GM19438 (cell line): ENCODE measurements at regions not wholly inside any gene's neighbourhood (a gene's known extent, or its start where the extent isn't known, plus 50 kb on each side); places are given as distances from the start of the nearest gene placed in this dataset.
"Not testable (repeated sequence)": the region's sequence is repeated elsewhere in the genome, so short reads cannot be mapped to it uniquely, and the experiment has no call there.

ENCODE experiments used
- ATAC-seq: cut with Tn5 transposase; IDR thresholded peaks from one replicate; pipeline ENCODE4 v1.9.1; 2021; ENCODE audit warnings: low read depth; ENCODE audit not compliant: unreplicated experiment

DNA sequence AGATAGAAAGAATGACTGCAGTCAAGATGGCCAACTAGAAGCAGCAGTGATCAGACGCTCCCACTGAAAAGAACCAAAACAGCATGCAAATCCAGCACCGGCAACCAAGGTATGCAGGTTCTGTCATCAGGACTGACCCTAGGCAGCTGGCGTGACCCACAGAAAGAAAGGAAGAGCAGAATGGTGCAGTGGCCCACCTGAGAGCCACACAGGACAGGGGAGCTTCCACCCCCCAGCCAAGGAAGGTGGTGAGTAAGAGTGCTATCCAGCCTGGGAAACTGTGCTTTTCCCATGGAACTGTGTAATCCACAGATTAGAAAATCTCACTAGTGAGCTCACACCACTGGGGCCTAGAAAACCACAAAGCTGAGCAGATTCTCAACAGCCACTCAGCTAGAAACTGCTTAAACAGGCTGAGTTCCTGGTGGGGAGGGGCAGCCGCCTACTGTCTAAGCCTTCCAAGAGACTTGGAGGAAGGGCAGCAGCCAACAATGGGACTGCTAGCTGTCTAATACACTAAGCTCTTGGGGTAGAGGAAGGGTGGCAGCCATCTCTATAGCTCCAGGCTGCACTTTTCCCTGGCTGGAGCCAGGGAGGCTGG, 127.9 kb downstream of the EVA1A start:
- peak; percentile 82 for ATAC-seq

DNA sequence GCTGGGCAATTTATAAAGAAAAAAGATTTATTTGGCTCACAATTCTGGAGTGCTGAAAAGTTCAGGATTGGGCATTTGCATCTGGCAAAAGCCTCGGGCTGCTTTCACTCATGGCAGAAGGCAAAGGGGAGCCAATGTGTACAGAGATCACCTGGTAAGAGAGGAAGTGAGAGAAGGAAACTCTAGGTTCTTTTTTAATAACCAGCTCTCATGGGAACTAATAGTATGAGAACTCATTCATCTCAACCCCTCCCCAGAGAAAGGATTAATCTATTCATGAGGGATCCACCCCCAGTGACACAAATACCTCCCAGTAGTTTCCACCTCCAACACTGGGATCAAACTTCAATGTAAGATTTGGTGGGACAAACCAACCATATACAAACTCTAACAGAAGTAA, 129.0 kb downstream of the EVA1A start:
- peak; percentile 54 for ATAC-seq

DNA sequence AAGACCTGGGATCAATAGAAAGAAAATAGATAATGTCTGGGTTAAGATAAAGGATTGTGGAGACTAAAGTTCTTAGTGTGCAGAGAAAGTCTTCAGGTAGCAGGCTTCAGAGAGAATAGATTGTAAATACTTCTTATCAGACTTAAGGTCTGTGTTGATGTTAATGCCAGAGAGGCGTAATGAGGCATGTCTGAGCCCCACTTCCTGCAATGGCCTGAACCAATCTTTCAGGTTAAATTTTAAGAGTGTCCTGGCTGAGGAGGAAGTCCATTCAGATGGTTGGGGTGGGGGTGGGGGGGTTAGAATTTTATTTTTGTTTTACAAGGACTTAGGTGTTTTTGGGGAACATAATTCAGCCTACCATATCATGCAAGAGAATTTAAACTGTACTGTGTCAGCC, 129.5 kb downstream of the EVA1A start:
- ATAC-seq: no peak

DNA sequence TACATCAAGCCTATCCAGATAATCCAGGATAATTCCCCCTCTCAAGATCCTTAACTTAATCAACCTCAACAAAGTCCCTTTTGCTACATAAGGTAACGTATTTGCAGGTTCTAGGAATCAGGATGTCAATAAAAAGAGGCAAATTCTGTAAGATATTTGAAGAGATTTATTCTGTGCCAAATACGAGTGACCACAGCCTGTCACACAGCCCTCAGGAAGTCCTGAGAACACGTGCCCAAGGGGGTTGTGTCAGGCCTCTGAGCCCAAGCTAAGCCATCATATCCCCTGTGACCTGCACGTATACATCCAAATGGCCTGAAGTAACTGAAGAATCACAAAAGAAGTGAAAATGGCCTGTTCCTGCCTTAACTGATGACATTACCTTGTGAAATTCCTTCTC, 130.3 kb downstream of the EVA1A start:
- not testable (repeated sequence) for ATAC-seq

DNA sequence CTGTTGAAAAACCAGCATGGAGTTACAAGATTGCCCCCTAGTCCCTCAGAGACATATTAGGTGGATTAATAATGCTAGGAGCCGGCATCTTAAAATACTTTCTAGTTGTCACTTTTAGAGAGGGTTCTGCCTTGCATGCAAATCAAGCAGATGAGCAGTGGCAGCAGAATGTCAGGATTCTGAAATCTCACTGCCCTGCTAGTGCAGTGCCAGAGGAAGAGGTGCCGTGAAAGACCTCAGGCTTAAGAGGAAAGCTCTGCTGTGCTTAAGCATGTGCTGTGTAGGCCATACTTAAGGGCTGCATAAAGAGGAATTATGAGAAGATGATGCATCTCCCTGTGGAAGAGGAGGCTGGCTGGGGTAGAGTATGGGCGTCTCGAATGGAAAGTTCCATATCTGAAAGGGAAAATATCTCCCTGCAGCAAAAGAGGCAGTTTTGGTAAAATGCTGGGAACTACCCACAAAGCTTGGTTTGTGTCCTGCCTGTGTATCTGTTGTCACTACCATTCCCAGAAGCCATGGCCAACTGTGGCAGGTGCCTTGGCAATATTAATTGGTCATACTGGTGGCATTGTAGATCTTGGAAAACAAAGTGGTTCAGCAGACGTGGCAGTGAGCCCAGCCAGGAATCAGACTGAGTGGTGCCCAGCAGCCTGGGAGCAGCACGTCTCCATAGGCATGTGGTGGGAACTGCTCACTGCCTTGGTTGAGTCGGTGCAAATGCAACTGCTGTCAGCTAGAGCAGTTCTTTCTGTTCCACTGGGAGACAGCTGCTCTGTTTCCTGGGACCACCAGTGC, 131.9 kb downstream of the EVA1A start:
- no peak for ATAC-seq

DNA sequence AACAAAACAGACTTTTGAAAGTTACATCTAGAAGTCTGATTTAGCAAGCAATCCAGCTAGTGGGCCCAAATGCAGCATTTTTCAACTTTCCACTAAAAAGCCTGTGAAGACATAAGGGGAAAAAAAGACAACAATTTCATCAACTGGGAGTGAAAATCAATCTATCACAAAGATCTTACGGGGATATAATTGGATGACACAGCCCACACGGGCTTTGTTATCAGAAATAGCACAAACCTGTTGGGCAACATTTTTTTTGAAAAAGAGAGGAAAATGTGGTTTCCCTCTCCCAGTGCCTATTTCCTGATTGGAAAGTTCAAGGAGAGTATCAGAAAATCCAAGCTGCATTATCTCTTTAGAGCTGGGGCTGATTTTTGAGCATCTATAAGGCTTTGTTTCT, 132.7 kb downstream of the EVA1A start:
- no peak for ATAC-seq

DNA sequence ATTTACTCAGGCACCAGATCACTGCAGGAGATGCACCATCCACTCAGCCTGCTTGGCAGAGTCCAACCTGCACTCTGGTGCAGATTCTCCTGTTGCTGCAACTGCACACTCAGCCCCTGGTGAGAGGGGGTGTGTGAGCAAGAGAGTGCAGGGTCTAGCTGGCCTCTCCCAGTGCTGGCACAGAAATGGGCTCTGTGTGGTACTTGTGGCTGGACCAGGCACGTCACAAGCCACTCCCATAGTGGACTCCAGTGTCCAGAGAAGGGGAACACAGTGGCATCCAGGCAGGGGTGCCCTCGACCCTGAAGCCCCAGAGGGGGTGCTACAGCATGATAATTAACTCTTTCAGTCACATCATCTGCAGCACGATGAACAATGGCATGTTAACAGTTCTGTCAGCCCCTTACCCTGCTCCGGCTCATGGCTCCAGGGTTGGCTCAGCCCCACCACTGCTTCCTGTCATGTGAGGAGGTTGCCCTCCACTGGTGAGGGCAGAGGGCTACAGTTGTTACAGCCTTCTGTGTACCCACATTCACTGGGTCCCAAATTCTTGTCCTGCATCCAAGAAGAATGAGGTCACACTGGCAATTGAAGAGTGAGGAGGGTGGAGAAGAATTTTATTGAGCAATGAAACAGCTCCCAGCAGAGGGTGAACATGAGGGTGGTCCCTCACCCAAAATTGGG, 135.7 kb downstream of the EVA1A start:
- ATAC-seq: no peak

DNA sequence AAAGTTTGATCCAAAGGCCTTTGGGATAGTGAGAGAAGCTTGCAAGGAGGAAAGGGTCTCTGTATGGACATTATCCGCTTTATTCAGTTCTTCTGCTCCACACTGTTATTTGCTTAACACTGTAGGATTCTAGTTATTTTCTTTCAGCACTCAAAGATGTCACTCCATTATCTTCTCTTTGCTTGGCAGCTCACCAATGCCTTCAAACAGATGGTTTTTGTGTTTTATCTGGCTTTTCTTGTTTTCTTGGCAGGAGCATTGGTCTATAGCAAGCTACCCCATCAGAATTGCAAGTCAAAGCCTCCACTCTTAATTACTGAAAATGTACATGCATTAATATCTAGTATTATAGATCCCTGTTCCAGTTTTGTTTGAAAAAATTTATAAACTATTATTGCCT, 138.8 kb downstream of the EVA1A start:
- no peak for ATAC-seq

DNA sequence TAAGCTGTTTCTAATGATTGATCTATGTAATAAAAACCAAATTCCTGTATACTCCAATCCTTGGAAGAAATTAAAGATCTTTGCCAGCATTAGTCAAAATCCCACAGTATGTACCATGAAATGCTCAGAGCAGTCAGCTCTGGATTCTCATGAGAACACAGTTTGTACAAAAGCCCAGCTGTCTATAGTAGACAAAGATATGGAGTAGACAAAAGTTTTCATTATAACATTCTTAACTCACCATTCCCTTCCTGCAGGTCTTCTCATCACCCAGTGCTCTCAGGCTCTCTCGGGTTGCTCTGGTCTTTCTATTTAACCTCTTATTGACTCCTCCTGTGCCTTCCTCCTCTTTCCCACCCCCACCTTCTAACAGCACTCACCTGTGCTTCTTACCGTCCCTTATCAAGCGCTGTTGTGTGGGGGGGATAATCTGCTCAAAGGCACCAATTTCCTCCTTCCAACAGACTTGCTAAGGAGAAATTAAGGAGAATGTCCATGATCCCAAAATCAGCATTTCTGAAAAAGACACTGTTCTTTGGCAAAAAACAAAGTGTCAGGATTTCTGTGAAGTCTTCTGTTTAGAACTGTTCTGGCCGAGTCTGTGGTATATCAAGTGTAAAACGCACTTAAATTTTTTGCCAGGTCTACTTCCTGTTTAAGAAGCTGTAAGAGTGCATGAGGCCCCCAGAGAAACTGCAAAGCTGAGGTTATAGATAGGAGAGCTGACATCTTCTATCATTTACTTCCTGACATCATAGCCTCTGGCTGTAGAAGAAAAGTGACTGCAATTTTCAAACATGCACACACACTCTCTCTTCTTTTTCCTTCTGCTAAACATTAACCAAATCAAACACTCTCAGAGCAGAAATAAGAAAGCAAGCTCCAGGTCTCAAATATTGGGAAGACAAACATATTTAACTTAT, 144.1 kb downstream of the EVA1A start:
- peak; percentile 74 for ATAC-seq

DNA sequence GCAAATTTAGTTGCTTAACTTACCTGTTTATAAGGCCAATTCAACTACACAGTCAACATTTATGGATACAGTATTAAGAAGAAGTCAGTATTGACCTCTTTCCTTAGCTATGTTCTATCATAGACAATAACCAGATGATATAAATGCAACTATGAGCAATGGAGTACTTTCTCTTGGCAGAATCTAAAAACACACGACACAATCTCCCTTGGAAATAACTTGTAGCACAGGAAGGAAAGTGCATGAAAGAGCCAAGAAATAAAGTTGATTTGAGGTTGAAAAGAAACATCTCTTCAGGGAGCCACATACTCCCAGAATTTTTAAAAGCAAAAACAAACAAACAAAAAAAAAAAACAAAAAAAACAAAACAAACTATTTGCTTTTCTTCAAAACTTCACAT, 145.0 kb downstream of the EVA1A start:
- no peak for ATAC-seq

DNA sequence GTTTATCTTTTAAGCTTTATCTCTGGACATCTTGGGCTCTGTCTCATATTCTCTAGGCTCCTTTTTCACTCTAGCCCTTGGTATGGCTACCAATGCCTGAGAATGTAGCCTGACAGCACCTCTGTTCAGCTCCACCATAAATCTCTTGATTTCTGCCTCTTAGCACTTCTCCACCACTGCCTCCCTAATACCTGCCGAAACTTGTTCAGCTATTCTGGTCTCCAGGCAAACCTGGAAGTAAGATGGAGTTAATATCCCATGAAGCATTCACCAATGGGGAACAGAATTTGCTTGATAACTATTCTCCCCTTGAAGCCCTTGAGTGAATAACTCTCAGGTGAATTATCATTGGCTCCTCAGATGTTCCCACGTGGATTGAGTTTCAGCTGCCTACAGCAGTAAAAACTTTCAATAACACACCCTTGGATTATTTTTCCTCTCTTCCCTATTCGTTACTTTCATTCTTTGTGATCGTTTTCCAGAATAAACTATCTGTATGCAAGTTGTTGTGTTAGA, 145.6 kb downstream of the EVA1A start:
- no peak for ATAC-seq

DNA sequence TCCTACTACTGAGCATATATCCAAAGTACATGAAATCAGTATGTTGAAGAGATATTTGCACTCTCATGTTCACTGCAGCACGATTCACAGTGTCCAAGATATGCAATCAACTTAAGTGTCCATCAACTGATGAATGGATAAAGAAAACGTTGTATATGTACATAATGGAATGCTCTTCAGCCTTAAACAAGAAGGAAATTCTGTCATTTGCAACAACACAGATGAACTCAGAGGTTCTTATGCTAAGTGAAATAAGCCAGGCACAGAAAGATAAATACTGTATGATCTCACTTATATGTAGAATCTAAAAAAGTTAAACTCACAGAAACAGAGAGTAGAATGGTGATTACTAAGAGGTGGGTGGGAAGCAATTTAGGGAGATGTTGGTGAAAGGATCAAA, 149.2 kb downstream of the EVA1A start:
- no peak for ATAC-seq

DNA sequence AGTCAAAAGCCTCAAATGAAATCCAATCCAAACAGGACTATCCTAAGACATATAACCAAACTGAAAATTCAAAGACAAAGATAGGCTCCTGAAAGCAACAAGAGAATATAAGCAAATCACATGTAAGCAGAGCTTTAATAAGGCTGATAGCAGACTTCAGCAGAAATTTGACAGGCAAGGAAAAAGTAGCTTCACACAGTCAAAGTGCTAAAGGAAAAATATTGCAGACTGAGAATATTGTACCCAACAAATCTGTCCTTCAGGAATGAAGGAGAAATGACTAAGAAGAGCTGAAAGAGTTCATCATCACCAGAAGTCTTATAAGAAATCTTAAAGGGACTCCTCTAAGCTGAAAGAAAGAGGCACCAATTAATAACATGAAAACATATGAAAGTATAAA, 150.0 kb downstream of the EVA1A start:
- no peak for ATAC-seq

DNA sequence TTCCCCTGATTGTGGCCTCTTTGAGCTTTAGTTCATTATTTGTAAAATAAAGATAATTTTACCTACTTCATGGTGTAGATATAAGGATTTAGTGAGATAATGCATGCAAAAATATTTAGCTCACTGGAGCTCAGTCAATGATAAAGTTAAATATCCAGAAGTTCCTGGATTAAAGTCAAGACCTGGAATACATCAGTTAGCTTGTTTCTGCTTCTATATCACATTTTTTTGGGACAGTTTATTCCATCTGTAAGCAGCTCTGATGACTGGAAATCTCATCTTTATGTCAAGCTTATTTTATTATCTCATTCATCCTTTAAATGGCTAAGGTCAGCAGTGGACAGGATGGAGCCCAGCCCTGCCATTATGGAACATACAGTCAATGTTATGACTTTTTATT, 152.0 kb downstream of the EVA1A start:
- ATAC-seq: no peak

DNA sequence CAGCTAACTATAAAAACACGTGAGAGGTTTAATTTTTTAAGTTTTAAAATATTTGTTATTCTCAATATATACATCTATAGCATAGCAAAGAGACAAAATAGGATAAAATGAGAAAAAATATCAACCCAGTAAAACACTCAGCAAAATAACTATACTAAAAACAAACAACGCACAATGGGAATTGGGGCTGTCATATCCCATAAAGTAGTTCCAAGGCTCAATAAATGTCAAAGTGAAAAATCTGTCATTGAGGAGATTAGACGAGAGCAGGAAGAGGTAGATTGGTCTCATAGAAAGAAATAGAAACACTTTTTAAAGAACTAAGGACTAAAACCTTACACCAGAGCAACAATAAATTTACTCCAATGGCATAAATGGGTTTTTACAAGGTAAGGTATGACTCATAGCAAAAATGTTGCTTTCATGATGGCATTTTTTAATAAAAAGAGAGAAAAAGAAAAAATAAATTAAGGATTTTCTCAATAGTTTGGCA, 153.7 kb downstream of the EVA1A start:
- no peak for ATAC-seq

DNA sequence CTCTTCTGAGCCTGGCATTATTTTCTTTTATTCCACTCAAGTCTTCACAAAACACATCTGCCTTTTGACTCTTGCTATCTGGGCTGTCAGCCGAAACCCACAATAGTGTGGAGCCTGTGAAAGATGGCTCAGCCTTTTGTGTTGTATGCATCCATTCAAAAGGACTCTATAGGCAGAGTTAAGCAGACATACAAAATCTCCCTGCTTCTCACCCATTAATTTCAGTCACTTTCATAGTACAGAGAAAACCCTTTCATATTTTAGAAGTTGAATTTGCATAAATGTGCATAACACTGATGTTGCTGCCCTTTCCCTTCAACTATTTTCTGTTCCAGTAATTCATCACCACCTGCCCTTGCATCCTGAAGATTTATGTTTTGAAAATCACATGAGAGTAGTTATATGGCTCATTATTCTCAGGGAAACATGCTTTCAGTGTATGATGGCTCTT, 154.6 kb downstream of the EVA1A start:
- no peak for ATAC-seq

DNA sequence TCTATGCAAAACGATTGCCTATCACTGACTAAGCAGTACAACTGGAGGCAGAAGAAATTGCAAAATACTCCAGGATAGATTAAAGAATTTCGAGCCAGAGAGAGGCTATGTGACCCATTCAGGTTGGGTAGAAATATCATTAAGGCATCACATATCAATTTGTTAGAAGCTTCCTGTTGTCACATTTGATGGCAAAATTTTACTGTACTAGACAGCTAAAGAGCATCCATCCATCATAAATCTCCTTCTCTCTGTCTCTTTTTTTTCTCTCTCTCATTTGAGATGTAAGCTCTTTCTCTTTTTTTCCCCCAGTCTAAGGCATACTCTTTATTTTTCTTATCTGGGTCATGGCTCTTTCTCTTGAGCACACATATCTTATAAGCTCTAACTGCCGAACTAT, 155.7 kb downstream of the EVA1A start:
- no peak for ATAC-seq

DNA sequence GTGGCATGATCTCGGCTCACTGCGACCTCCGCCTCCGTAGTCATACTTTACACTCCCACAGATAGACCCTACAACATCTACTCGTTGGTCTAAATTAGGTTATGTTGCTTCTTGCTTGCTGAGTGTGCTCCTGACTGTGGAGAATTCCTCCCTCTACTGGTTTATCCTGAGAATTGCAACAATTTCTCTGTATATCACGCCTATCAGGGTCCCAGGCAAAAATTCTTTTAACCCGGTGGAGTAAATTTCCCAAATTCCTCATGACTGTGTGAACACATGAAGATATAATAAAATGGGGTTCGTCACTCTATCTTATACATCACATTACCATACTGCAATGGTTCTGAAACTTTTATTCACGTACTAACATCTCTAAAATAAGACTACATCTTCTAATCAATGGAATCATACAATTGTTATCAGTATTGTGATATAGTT, 156.7 kb downstream of the EVA1A start:
- peak; percentile 94 for ATAC-seq

DNA sequence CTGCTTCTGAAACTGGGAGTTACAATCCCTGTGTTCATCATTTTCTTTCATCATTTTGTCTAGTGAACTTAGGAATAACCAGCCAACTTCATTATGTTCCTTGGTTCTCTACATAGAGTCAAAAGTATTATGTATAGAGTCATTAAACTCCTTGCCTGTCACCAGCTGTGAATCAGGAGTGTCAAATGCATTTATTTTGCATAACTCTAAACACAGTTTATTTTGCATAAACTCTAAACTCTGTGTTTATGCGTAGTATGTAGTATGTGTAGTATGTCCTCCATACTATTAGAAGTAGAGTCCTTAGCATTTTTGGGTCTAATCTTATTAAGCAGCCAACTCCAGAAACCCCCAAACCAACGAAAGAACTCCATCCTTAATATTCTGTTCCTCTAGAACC, 164.4 kb downstream of the EVA1A start:
- no peak for ATAC-seq

DNA sequence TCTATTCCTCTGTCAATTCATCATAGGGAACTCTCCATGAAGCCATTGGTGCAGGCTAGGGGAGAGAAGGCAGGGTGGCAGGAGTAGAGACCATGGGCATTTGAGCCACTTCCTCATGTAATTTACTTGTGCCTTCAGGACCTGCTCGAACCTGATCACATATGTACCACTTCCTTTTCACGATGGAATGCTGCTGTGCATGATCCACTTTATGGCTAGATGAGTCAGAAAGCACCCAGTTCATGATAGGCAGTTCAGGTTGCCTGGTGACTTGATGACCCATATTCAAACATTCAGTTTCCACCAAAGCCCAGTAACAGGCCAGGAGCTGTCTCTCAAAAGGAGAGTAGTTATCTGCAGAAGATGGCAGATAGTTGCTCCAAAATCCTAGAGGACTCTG, 166.0 kb downstream of the EVA1A start:
- ATAC-seq: not testable (repeated sequence)
